Upper lobe of left lung (tissue), 4 donors: ENCODE measurements at regions not wholly inside any gene's neighbourhood (a gene's known extent, or its start where the extent isn't known, plus 50 kb on each side); places are given as distances from the start of the nearest gene placed in this dataset.
"Not testable (repeated sequence)": the region's sequence is repeated elsewhere in the genome, so short reads cannot be mapped to it uniquely, and the experiment has no call there.

Experiments
- EP300 ChIP-seq, 4 donors: sonication (generic); formaldehyde crosslinking; IDR thresholded peaks; one replicate each; pipeline ENCODE4 v1.5.1; 2017; ENCODE audit warnings: antibody characterized with exemption in 4 of 4, control low read depth in 2 of 4
- POLR2A ChIP-seq, 4 donors: fragments of 450-650 bp; IDR thresholded peaks; one replicate each; pipeline ENCODE4 v1.5.1; 2016 to 2017; ENCODE audit warnings: antibody characterized with exemption in 4 of 4, mild to moderate bottlenecking in 2 of 4
- POLR2AphosphoS5 ChIP-seq, 2 donors: sonication (generic); formaldehyde crosslinking; IDR thresholded peaks; one replicate each; pipeline ENCODE4 v1.5.1; 2017; ENCODE audit warnings: antibody characterized with exemption in 2 of 2
- TF ChIP-seq, protein P1 (sequence below), 6 experiments: fragments of 450-650 bp in 4 of 6; fragments of 200-600 bp in 2 of 6; sonication (generic) in 2 of 6; IDR thresholded peaks; one replicate each; pipeline ENCODE4 v1.5.1; 2016 to 2019; ENCODE audit warnings: antibody characterized with exemption in 6 of 6

DNA sequence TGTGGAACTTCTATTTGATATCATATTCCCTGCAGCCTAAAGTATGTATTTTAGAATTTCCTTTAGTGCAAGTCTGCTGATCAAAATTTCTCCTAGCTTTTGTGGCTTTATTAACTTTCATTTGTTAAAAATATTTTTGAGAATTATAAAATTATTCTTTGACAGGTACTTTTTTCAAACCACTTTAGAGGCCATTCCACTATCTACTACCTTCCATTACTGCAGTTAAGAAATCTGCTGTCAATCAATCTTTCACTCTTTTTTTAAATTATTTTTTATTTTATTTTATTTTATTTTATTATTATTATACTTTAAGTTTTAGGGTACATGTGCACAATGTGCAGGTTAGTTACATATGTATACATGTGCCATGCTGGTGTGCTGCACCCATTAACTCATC, 656.2 kb downstream of the CCDC85A start:
- TF ChIP-seq, protein P1, sequence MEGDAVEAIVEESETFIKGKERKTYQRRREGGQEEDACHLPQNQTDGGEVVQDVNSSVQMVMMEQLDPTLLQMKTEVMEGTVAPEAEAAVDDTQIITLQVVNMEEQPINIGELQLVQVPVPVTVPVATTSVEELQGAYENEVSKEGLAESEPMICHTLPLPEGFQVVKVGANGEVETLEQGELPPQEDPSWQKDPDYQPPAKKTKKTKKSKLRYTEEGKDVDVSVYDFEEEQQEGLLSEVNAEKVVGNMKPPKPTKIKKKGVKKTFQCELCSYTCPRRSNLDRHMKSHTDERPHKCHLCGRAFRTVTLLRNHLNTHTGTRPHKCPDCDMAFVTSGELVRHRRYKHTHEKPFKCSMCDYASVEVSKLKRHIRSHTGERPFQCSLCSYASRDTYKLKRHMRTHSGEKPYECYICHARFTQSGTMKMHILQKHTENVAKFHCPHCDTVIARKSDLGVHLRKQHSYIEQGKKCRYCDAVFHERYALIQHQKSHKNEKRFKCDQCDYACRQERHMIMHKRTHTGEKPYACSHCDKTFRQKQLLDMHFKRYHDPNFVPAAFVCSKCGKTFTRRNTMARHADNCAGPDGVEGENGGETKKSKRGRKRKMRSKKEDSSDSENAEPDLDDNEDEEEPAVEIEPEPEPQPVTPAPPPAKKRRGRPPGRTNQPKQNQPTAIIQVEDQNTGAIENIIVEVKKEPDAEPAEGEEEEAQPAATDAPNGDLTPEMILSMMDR (IDR thresholded peaks at IDR 0.05) = not testable (repeated sequence)
- TF ChIP-seq POLR2AphosphoS5, POLR2A, EP300 (IDR thresholded peaks at IDR 0.05): not testable (repeated sequence)
